H1 (cell line): ENCODE measurements at regions not wholly inside any gene's neighbourhood (a gene's known extent, or its start where the extent isn't known, plus 50 kb on each side); places are given as distances from the start of the nearest gene placed in this dataset.

Experiments
- CEBPB ChIP-seq: IDR thresholded peaks from 2 replicates; pipeline ENCODE4 v1.6.1; 2012; ENCODE audit warnings: low read depth, low read length
- CHD2 ChIP-seq: IDR thresholded peaks from 2 replicates; pipeline ENCODE4 v1.6.1; 2012; ENCODE audit warnings: low read length, improper control_type of control experiment
- CTCF ChIP-seq, 3 experiments: IDR thresholded peaks; 1 replicate in 2 of 3; 2 replicates in 1 of 3; pipeline versions ENCODE4 v1.5.1 to v1.6.1; 2011; ENCODE audit warnings: low read length in 3 of 3, mild to moderate bottlenecking in 3 of 3, inconsistent platforms in 2 of 3, low read depth in 1 of 3, moderate library complexity in 1 of 3; ENCODE audit not compliant: insufficient read depth in 1 of 3; ENCODE audit errors: control extremely low read depth in 1 of 3
- EP300 ChIP-seq, 2 experiments: IDR thresholded peaks; 1 replicate in 1 of 2; 2 replicates in 1 of 2; pipeline ENCODE4 v1.6.1; 2011 to 2012; ENCODE audit warnings: low read depth in 2 of 2, low read length in 2 of 2, mild to moderate bottlenecking in 2 of 2, borderline replicate concordance in 1 of 2, inconsistent platforms in 1 of 2, moderate library complexity in 1 of 2
- EZH2 ChIP-seq: fragments of 200-600 bp; sonication (generic); IDR thresholded peaks from 2 replicates; pipeline ENCODE4 v1.7.1; 2012; ENCODE audit warnings: low read depth, mild to moderate bottlenecking, moderate library complexity, low read length, inconsistent platforms; ENCODE audit not compliant: severe bottlenecking
- FOSL1 ChIP-seq: IDR thresholded peaks from 2 replicates; pipeline ENCODE4 v1.6.1; 2011; ENCODE audit warnings: mild to moderate bottlenecking, low read depth, low read length, moderate library complexity; ENCODE audit not compliant: insufficient read depth
- GABPA ChIP-seq: IDR thresholded peaks from 2 replicates; pipeline ENCODE4 v1.6.1; 2011; ENCODE audit warnings: mild to moderate bottlenecking, low read length, moderate library complexity, borderline replicate concordance; ENCODE audit not compliant: insufficient read depth
- HDAC6 ChIP-seq: IDR thresholded peaks from one replicate; pipeline ENCODE4 v1.7.1; 2012; ENCODE audit warnings: low read depth, mild to moderate bottlenecking, inconsistent platforms, low read length, moderate library complexity
- POLR2A ChIP-seq, 2 experiments: IDR thresholded peaks; 1 replicate in 1 of 2; 2 replicates in 1 of 2; pipeline ENCODE4 v1.6.1; 2011; ENCODE audit warnings: low read depth in 2 of 2, low read length in 2 of 2, mild to moderate bottlenecking in 2 of 2; ENCODE audit errors: control extremely low read depth in 1 of 2
- SP2 ChIP-seq: IDR thresholded peaks from 2 replicates; pipeline ENCODE4 v1.6.1; 2012; ENCODE audit warnings: mild to moderate bottlenecking, low read length, inconsistent platforms
- SRF ChIP-seq: IDR thresholded peaks from 2 replicates; pipeline ENCODE4 v1.6.1; 2011; ENCODE audit warnings: mild to moderate bottlenecking, low read depth, low read length, moderate library complexity

- no peak for TF ChIP-seq CTCF (IDR thresholded peaks at IDR 0.05; ENCODE audit: control extremely low read depth in 1 of 3, insufficient read depth in 1 of 3, low read depth in 1 of 3, low read length in 3 of 3)
- TF ChIP-seq EP300 (IDR thresholded peaks at IDR 0.05; ENCODE audit: borderline replicate concordance in 1 of 2, low read depth in 2 of 2, low read length in 2 of 2): no peak
- no peak for TF ChIP-seq GABPA
- TF ChIP-seq SP2: no peak
- TF ChIP-seq CHD2: no peak
- TF ChIP-seq EZH2: no peak
- no peak for TF ChIP-seq SRF
- TF ChIP-seq CEBPB: no peak
- no peak for TF ChIP-seq HDAC6
- TF ChIP-seq POLR2A (IDR thresholded peaks at IDR 0.05; ENCODE audit: control extremely low read depth in 1 of 2, low read depth in 2 of 2, low read length in 2 of 2): no peak
- no peak for TF ChIP-seq FOSL1
Measured at GRCh38 chr7:25312968-25313367, 84.7 kb upstream of the NPVF start.
